HEK293T (cell line): ENCODE measurements at regions not wholly inside any gene's neighbourhood (a gene's known extent, or its start where the extent isn't known, plus 50 kb on each side); places are given as distances from the start of the nearest gene placed in this dataset.

Source experiments
- BHLHE40 ChIP-seq: fragments of 450-650 bp; IDR thresholded peaks from 2 replicates; pipeline ENCODE4 v1.6.1; 2016; ENCODE audit warnings: mild to moderate bottlenecking, moderate library complexity, borderline replicate concordance
- ELF4 ChIP-seq: fragments of 450-650 bp; IDR thresholded peaks from 2 replicates; pipeline ENCODE4 v1.6.1; 2017; ENCODE audit warnings: antibody characterized with exemption
- FOXA1 ChIP-seq: fragments of 450-650 bp; IDR thresholded peaks from 2 replicates; pipeline ENCODE4 v1.6.1; 2016; ENCODE audit warnings: mild to moderate bottlenecking
- FOXM1 ChIP-seq: fragments of 450-650 bp; IDR thresholded peaks from 2 replicates; pipeline ENCODE4 v1.6.1; 2017; ENCODE audit warnings: mild to moderate bottlenecking, borderline replicate concordance
- L3MBTL2 ChIP-seq: fragments of 450-650 bp; conservative IDR thresholded peaks from 2 replicates; pipeline ENCODE4 v1.6.1; 2016; ENCODE audit warnings: mild to moderate bottlenecking
- NFRKB ChIP-seq: fragments of 450-650 bp; IDR thresholded peaks from 2 replicates; pipeline ENCODE4 v1.6.1; 2016; ENCODE audit warnings: mild to moderate bottlenecking, moderate library complexity
- SP1 ChIP-seq: fragments of 450-650 bp; IDR thresholded peaks from 2 replicates; pipeline ENCODE4 v1.6.1; 2017
- SUZ12 ChIP-seq: fragments of 450-650 bp; IDR thresholded peaks from 2 replicates; pipeline ENCODE4 v1.6.1; 2016; ENCODE audit warnings: mild to moderate bottlenecking
- ZNF384 ChIP-seq: fragments of 450-650 bp; IDR thresholded peaks from 2 replicates; pipeline ENCODE4 v1.6.1; 2016

DNA sequence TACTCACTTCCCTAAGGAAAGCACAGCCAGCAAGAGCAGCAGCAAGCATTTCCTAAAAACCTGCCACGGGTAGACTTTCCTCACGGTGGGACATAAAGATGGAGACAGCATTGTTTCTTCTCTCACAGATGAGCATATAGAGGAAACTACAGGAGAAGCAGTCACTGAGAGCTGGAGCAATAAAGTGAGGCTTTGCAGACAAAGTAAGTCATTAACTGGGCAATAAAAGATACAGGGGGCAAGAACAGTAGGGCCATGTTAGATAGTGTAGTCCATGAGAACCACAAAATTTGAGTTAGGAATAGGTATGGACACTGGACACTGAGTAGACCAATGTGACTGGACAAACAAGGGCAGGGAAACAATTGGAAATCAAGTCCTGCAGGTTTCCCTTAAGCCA lies 240.1 kb upstream of the NFIA start:
- TF ChIP-seq BHLHE40 (no peak), SP1 (no peak), FOXA1 (no peak), NFRKB (no peak), ZNF384 (no peak), L3MBTL2 (no peak), FOXM1 (no peak), SUZ12 (no peak), ELF4 (no peak)
